K562 (cell line): ENCODE measurements at regions not wholly inside any gene's neighbourhood (a gene's known extent, or its start where the extent isn't known, plus 50 kb on each side); places are given as distances from the start of the nearest gene placed in this dataset.

ENCODE experiments used
- ATAC-seq: fragments of 200-7000 bp; cut with Tn5 transposase; 3 replicates; pipeline ENCODE4 v1.9.1; 2020; ENCODE audit warnings: moderate library complexity
- BruUV-seq: library from RNA; stranded (reverse); fragments of 400-500 nt; replicated peaks from 2 replicates; lab custom pipeline; 2021; lab: Mats Ljungman, UMichigan
- CTCF ChIA-PET: fragments of 300-600 bp; formaldehyde crosslinking; extraction: SDS; loops from one replicate; lab custom pipeline; 2021; ENCODE audit warnings: low intra/inter-chr PET ratio; lab: Yijun Ruan, JAX
- POLR2A ChIA-PET: fragments of 300-600, 350-650 bp; sonication (Branson Sonifier 250); formaldehyde crosslinking; extraction: SDS; loops from one replicate; lab custom pipeline; 2021; ENCODE audit warnings: antibody characterized with exemption, inconsistent platforms; lab: Yijun Ruan, JAX
- DNase-seq, 4 experiments: peaks; one replicate each; pipeline versions ENCODE4 v3.0.0 to v3.0.0-alpha.2; 2011 to 2018; ENCODE audit warnings: low spot score in 3 of 4, mixed read lengths in 3 of 4; ENCODE audit errors: extremely low read depth in 1 of 4
- FAIRE-seq: peaks from 2 replicates; lab custom pipeline; 2011; peaks lifted over from hg19 to GRCh38; lab: Jason Lieb, UNC
- H2AFZ ChIP-seq: 2 replicates; pipeline ENCODE4 v1.6.0; 2011; ENCODE audit warnings: low read depth, low read length, control low read depth, inconsistent platforms
- H3K27ac ChIP-seq: fragments of 200-600 bp; 3 replicates; pipeline ENCODE4 v1.8.0; 2011; ENCODE audit warnings: low read depth, mild to moderate bottlenecking, control low read depth, inconsistent platforms, low read length, moderate library complexity, mixed read lengths; ENCODE audit errors: extremely low read depth
- H3K27me3 ChIP-seq, 2 experiments: fragments of 300-600 bp in 1 of 2; 2 replicates in 1 of 2; 3 replicates in 1 of 2; pipeline versions ENCODE4 v1.6.0 to v1.8.0; 2011; ENCODE audit warnings: inconsistent platforms in 2 of 2, low read length in 2 of 2, mild to moderate bottlenecking in 1 of 2, mixed read lengths in 1 of 2, moderate library complexity in 1 of 2; ENCODE audit not compliant: control insufficient read depth in 2 of 2, insufficient read depth in 2 of 2
- H3K36me3 ChIP-seq: fragments of 300-600 bp; 3 replicates; pipeline ENCODE4 v1.8.0; 2011; ENCODE audit warnings: mild to moderate bottlenecking, low read length, inconsistent platforms; ENCODE audit not compliant: control insufficient read depth, insufficient read depth
- H3K4me1 ChIP-seq, 2 experiments: fragments of 200-600 bp in 1 of 2; replicated peaks in 1 of 2; 2 replicates in 1 of 2; 3 replicates in 1 of 2; pipeline versions ENCODE4 v1.5.1 to v1.8.0; 2011; ENCODE audit warnings: inconsistent platforms in 2 of 2, low read length in 2 of 2, mild to moderate bottlenecking in 1 of 2, mixed read lengths in 1 of 2, moderate library complexity in 1 of 2; ENCODE audit not compliant: control insufficient read depth in 2 of 2, insufficient read depth in 2 of 2
- H3K4me2 ChIP-seq: 2 replicates; pipeline ENCODE4 v1.6.1; 2011; ENCODE audit warnings: low read length, control low read depth, inconsistent platforms, mixed read lengths; ENCODE audit not compliant: insufficient read depth
- H3K4me3 ChIP-seq: fragments of 200-600 bp; sonication (generic), shearing (Covaris generic); 2 replicates; pipeline ENCODE4 v1.5.1; 2016; ENCODE audit warnings: control low read depth, inconsistent platforms
- H3K79me2 ChIP-seq: fragments of 200-600 bp; 3 replicates; pipeline ENCODE4 v1.8.0; 2011; ENCODE audit warnings: low read length, inconsistent platforms; ENCODE audit not compliant: control insufficient read depth, insufficient read depth
- H3K9ac ChIP-seq, 2 experiments: 2 replicates each; pipeline versions ENCODE4 v1.6.0 to v1.6.1; 2011; ENCODE audit warnings: low read depth in 2 of 2, low read length in 2 of 2, control low read depth in 1 of 2, inconsistent platforms in 1 of 2, mild to moderate bottlenecking in 1 of 2, mixed read lengths in 1 of 2; ENCODE audit not compliant: insufficient read depth in 1 of 2
- H3K9me1 ChIP-seq: one replicate; pipeline ENCODE4 v1.6.0; 2011; ENCODE audit warnings: inconsistent platforms, mild to moderate bottlenecking, low read length, moderate library complexity; ENCODE audit not compliant: control insufficient read depth, insufficient read depth
- H3K9me3 ChIP-seq: replicated peaks from 2 replicates; pipeline ENCODE4 v1.5.1; 2011; ENCODE audit warnings: low read depth, low read length, inconsistent platforms; ENCODE audit not compliant: control insufficient read depth, insufficient read depth
- H4K20me1 ChIP-seq: replicated peaks from 2 replicates; pipeline ENCODE4 v1.6.1; 2011; ENCODE audit warnings: low read length, inconsistent platforms, mixed read lengths; ENCODE audit not compliant: control insufficient read depth, insufficient read depth
- ADNP ChIP-seq: fragments of 200-800 bp; sonication (Bioruptor generic); IDR thresholded peaks from 2 replicates; pipeline ENCODE4 v1.6.1; 2016; ENCODE audit warnings: missing genetic modification characterization, missing compliant biosample characterization
- HNRNPL ChIP-seq: fragments of 200-400 bp; formaldehyde crosslinking; IDR thresholded peaks from 2 replicates; pipeline ENCODE4 v1.6.1; 2017; ENCODE audit warnings: low read depth, mild to moderate bottlenecking, low read length
- NCOA6 ChIP-seq: fragments of 450-650 bp; IDR thresholded peaks from 2 replicates; pipeline ENCODE4 v1.6.1; 2017; ENCODE audit warnings: mild to moderate bottlenecking
- TAL1 ChIP-seq: fragments of 450-650 bp; IDR thresholded peaks from 2 replicates; pipeline ENCODE4 v1.6.1; 2016; ENCODE audit warnings: mild to moderate bottlenecking
- YY1 ChIP-seq, 3 experiments: IDR thresholded peaks; 2 replicates each; pipeline ENCODE4 v1.6.1; 2011; ENCODE audit warnings: low read length in 2 of 3, mild to moderate bottlenecking in 2 of 3, moderate library complexity in 2 of 3, borderline replicate concordance in 1 of 3, control low read depth in 1 of 3, low read depth in 1 of 3; ENCODE audit not compliant: insufficient read depth in 3 of 3, insufficient replicate concordance in 2 of 3, control insufficient read depth in 1 of 3, insufficient read length in 1 of 3; ENCODE audit errors: extremely low read depth in 1 of 3
- ZNF79 ChIP-seq: fragments of 250-450 bp; sonication (Bioruptor Pico); IDR thresholded peaks from 2 replicates; pipeline ENCODE4 v1.4.0; 2020; ENCODE audit warnings: low read depth, mild to moderate bottlenecking, moderate library complexity
- WGBS: fragments of 100-300 bp; shearing (Covaris generic); methylation state at CpG from one replicate; pipeline ENCODE4 v1.1.6; 2016; ENCODE audit warnings: low coverage, mixed read lengths; ENCODE audit not compliant: insufficient coverage; ENCODE audit errors: missing lambda C conversion rate; 5-methylcytosine and 5-hydroxymethylcytosine counted together
- in situ Hi-C: fragments of 300-500 bp; cut with MboI; formaldehyde crosslinking; loops from 4 replicates; pipeline ENCODE4 v1.15.0; 2018; ENCODE audit warnings: inconsistent platforms, mixed read lengths
- intact Hi-C: fragments of 100-400 bp; cut with micrococcal nuclease; formaldehyde crosslinking; loops from 2 replicates; pipeline ENCODE4 v1.14.2; 2022
- TF ChIP-seq, protein P1 (sequence below): fragments of 250-450 bp; sonication (Bioruptor Pico); IDR thresholded peaks from 2 replicates; pipeline ENCODE4 v1.4.0; 2020; ENCODE audit warnings: borderline replicate concordance
- TF ChIP-seq, protein P2 (sequence below), 2 experiments: fragments of 450-650 bp in 1 of 2; sonication (generic) in 1 of 2; formaldehyde crosslinking; conservative IDR thresholded peaks; 2 replicates each; pipeline versions ENCODE4 v1.4.0 to v1.8.1; 2020 to 2022; ENCODE audit warnings: mild to moderate bottlenecking in 1 of 2, missing genetic modification reagents in 1 of 2
- TF ChIP-seq, protein P3 (sequence below): sonication (generic); formaldehyde crosslinking; IDR thresholded peaks from 2 replicates; pipeline ENCODE4 v1.8.0; 2022; ENCODE audit warnings: mild to moderate bottlenecking, missing genetic modification reagents
- TF ChIP-seq, protein P4 (sequence below): sonication (generic); formaldehyde crosslinking; IDR thresholded peaks from 2 replicates; pipeline ENCODE4 v1.8.1; 2022; ENCODE audit warnings: missing genetic modification reagents
- TF ChIP-seq, protein P5 (sequence below): fragments of 450-650 bp; IDR thresholded peaks from 2 replicates; pipeline ENCODE4 v1.6.1; 2016; ENCODE audit warnings: missing biosample characterization, missing genetic modification characterization
- TF ChIP-seq, protein P6 (sequence below): fragments of 450-650 bp; IDR thresholded peaks from 2 replicates; pipeline ENCODE4 v1.6.1; 2014; ENCODE audit warnings: low read depth, mild to moderate bottlenecking, moderate library complexity, borderline replicate concordance

DNA sequence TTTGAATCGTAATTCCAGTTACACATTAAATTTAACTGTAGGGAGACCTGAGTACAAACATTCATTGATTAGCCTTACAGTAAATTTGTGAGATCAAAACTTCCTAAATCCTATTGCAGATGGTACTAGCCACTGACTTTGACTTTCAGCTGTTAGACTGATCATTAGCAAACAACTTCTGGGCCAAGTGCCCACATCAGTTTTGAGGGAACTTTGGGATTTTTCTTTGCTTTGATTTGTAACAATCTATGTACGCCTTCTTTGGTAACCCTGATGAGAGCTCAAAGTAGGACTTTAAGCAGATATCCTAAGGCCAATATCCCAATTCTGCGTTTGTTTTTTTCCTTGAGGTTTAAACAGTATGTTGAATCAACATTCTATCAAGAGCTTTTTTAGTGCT, 131.5 kb downstream of the DLEU7 start (continued):
- TF ChIP-seq, protein P1, sequence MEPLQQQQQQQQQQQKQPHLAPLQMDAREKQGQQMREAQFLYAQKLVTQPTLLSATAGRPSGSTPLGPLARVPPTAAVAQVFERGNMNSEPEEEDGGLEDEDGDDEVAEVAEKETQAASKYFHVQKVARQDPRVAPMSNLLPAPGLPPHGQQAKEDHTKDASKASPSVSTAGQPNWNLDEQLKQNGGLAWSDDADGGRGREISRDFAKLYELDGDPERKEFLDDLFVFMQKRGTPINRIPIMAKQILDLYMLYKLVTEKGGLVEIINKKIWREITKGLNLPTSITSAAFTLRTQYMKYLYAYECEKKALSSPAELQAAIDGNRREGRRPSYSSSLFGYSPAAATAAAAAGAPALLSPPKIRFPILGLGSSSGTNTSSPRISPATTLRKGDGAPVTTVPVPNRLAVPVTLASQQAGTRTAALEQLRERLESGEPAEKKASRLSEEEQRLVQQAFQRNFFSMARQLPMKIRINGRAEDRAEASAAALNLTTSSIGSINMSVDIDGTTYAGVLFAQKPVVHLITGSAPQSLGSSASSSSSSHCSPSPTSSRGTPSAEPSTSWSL (CRISPR knock-in tag) = no peak
- TF ChIP-seq YY1 (IDR thresholded peaks at IDR 0.05; ENCODE audit: borderline replicate concordance in 1 of 3, control insufficient read depth in 1 of 3, extremely low read depth in 1 of 3, insufficient read depth in 3 of 3, insufficient read length in 1 of 3, insufficient replicate concordance in 2 of 3, low read depth in 1 of 3, low read length in 2 of 3) (no peak), ZNF79 (CRISPR knock-in tag) (no peak), ADNP (no peak)
- TF ChIP-seq, protein P2, sequence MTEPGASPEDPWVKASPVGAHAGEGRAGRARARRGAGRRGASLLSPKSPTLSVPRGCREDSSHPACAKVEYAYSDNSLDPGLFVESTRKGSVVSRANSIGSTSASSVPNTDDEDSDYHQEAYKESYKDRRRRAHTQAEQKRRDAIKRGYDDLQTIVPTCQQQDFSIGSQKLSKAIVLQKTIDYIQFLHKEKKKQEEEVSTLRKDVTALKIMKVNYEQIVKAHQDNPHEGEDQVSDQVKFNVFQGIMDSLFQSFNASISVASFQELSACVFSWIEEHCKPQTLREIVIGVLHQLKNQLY (CRISPR knock-in tag; conservative IDR thresholded peaks at IDR 0.05) = no peak

DNA sequence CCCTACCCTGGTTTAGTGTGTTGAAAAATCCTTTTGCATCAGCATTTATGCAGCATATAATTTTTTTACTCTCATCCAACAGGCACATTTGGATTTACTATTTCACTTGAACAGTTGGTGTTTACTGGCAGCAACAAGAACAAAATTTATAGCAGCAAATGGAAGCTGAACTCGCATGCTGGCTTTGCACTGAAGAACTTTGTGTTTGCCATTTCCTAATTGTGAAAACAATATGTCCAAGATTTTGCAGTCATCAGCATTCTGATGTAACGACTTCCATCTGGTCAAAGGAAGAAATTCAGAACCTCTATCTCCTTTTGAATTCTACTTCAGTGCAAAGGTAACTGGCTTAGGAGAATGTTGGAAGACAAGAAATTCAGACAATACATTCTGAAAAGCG, 131.0 kb downstream of the DLEU7 start:
- Histone ChIP-seq H3K4me3 (no peak overlapping the region), H4K20me1 (no peaks in the 10 kb centered on the region), H2AFZ (no peak overlapping the region), H3K36me3 (no peaks in the 10 kb centered on the region), H3K79me2 (no peaks in the 10 kb centered on the region), H3K27me3 (peaks cover 0 to 17% of the 10 kb centered on the region in 2 experiments; a peak in 2 of 5 replicates), H3K27ac (no peak overlapping the region), H3K9me3 (no peaks in the 10 kb centered on the region), H3K9me1 (no peaks in the 10 kb centered on the region), H3K9ac (no peak overlapping the region), H3K4me2 (no peak overlapping the region), H3K4me1 (no peaks in the 10 kb centered on the region)
- intact Hi-C loops (no loop called here), in situ Hi-C loops (no loop called here)
- TF ChIP-seq HNRNPL = no peak
- TF ChIP-seq, protein P3, sequence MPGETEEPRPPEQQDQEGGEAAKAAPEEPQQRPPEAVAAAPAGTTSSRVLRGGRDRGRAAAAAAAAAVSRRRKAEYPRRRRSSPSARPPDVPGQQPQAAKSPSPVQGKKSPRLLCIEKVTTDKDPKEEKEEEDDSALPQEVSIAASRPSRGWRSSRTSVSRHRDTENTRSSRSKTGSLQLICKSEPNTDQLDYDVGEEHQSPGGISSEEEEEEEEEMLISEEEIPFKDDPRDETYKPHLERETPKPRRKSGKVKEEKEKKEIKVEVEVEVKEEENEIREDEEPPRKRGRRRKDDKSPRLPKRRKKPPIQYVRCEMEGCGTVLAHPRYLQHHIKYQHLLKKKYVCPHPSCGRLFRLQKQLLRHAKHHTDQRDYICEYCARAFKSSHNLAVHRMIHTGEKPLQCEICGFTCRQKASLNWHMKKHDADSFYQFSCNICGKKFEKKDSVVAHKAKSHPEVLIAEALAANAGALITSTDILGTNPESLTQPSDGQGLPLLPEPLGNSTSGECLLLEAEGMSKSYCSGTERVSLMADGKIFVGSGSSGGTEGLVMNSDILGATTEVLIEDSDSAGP = no peak
- TF ChIP-seq, protein P4, sequence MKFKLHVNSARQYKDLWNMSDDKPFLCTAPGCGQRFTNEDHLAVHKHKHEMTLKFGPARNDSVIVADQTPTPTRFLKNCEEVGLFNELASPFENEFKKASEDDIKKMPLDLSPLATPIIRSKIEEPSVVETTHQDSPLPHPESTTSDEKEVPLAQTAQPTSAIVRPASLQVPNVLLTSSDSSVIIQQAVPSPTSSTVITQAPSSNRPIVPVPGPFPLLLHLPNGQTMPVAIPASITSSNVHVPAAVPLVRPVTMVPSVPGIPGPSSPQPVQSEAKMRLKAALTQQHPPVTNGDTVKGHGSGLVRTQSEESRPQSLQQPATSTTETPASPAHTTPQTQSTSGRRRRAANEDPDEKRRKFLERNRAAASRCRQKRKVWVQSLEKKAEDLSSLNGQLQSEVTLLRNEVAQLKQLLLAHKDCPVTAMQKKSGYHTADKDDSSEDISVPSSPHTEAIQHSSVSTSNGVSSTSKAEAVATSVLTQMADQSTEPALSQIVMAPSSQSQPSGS (CRISPR knock-in tag) = no peak
- TF ChIP-seq, protein P5, sequence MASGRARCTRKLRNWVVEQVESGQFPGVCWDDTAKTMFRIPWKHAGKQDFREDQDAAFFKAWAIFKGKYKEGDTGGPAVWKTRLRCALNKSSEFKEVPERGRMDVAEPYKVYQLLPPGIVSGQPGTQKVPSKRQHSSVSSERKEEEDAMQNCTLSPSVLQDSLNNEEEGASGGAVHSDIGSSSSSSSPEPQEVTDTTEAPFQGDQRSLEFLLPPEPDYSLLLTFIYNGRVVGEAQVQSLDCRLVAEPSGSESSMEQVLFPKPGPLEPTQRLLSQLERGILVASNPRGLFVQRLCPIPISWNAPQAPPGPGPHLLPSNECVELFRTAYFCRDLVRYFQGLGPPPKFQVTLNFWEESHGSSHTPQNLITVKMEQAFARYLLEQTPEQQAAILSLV (tag) = no peak
- no peak for TF ChIP-seq NCOA6
- no peak for TF ChIP-seq TAL1
- TF ChIP-seq, protein P6, sequence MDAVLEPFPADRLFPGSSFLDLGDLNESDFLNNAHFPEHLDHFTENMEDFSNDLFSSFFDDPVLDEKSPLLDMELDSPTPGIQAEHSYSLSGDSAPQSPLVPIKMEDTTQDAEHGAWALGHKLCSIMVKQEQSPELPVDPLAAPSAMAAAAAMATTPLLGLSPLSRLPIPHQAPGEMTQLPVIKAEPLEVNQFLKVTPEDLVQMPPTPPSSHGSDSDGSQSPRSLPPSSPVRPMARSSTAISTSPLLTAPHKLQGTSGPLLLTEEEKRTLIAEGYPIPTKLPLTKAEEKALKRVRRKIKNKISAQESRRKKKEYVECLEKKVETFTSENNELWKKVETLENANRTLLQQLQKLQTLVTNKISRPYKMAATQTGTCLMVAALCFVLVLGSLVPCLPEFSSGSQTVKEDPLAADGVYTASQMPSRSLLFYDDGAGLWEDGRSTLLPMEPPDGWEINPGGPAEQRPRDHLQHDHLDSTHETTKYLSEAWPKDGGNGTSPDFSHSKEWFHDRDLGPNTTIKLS = no peak
- FAIRE-seq (no peak), DNase-seq (no peak), ATAC-seq (no peak)
- BruUV-seq = no TSS peak
- ChIA-PET CTCF (no interaction called here), POLR2A (no interaction called here)
- WGBS = 5% methylated on average over 2 of the region's 3 CpGs
